Fibroblast of lung (primary cell): ENCODE measurements at regions not wholly inside any gene's neighbourhood (a gene's known extent, or its start where the extent isn't known, plus 50 kb on each side); places are given as distances from the start of the nearest gene placed in this dataset.

Experiments
- EZH2 ChIP-seq: IDR thresholded peaks from 2 replicates; pipeline ENCODE4 v1.5.1; 2012; ENCODE audit warnings: low read length, control low read depth, mild to moderate bottlenecking; ENCODE audit errors: missing control alignments
- TF ChIP-seq, protein P1 (sequence below), 2 donors: IDR thresholded peaks in 1 of 2; conservative IDR thresholded peaks in 1 of 2; 1 replicate in 1 of 2; 2 replicates in 1 of 2; pipeline ENCODE4 v1.5.1; 2011 to 2012; ENCODE audit warnings: low read length in 2 of 2, control low read depth in 1 of 2, inconsistent platforms in 1 of 2, low read depth in 1 of 2, mild to moderate bottlenecking in 1 of 2

DNA sequence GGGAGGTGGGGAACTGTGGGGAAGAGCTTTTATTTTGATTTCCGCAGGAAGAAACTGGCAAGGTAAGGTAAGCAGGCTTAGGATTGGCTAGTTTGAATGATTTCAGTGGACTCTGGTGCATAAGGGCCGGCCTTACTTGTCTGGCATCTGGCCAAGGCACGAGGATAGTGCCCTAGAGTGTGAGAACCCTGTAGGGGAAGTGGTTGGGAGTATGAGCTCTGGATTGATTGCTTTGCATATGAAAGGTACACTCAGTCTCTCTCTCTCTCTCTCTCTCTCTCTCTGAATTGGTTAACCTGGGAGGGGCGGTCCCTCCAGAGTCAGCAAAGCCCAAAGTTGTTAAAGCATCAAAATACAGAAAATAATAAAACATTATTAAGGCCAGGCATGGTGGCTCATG lies 463.0 kb downstream of the SIPA1L2 start:
- TF ChIP-seq, protein P1, sequence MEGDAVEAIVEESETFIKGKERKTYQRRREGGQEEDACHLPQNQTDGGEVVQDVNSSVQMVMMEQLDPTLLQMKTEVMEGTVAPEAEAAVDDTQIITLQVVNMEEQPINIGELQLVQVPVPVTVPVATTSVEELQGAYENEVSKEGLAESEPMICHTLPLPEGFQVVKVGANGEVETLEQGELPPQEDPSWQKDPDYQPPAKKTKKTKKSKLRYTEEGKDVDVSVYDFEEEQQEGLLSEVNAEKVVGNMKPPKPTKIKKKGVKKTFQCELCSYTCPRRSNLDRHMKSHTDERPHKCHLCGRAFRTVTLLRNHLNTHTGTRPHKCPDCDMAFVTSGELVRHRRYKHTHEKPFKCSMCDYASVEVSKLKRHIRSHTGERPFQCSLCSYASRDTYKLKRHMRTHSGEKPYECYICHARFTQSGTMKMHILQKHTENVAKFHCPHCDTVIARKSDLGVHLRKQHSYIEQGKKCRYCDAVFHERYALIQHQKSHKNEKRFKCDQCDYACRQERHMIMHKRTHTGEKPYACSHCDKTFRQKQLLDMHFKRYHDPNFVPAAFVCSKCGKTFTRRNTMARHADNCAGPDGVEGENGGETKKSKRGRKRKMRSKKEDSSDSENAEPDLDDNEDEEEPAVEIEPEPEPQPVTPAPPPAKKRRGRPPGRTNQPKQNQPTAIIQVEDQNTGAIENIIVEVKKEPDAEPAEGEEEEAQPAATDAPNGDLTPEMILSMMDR (conservative IDR thresholded peaks at IDR 0.05 in 1 of 2, IDR thresholded peaks at IDR 0.05 in 1 of 2; ENCODE audit: low read depth in 1 of 2, low read length in 2 of 2) = no peak
- no peak for TF ChIP-seq EZH2
